ENCODE measurements at regions not wholly inside any gene's neighbourhood (a gene's known extent, or its start where the extent isn't known, plus 50 kb on each side); places are given as distances from the start of the nearest gene placed in this dataset.
"Not testable (repeated sequence)": the region's sequence is repeated elsewhere in the genome, so short reads cannot be mapped to it uniquely, and the experiment has no call there.

DNA sequence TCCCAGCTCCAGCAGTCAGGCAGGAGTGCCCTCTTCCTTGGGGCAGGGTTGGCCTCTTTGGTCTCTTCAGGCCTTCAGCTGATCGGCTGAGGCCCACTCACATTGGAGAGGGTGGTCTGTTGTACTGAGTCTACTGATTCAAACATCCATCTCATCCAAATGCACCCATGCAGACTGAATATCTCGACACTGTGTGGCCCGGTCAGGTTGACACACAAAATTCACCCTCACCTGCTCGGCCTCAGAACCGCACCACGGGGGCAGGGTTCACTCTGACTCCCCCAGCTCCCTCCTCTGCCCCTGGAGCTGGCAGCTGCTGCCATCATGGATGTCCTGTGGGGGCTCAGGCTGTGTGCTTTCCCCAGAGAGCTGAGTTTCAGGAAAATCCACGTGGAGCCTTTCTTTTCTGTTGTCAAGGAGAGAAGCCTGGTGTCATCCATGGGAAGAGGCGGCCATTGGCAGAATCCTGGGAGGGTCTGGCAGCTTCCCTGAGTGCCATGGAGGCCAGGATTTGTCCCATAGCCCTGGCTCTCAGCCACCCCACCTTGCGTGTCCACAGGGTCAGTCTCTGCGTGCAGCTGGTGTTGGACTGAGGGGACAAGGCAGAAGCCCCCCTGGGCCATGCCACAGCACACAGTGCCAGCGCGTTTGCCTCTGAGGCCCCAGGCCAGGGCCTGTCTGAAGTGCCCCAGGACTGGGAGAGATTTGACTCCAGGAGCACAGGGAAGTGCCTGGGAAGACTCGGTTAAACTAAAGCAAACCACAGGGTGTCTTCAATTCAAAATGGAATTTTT is 114.1 kb downstream of the ERMARD start:
- DNase-seq (ENCODE audit: low read depth in 2 of 2) = no peak

DNA sequence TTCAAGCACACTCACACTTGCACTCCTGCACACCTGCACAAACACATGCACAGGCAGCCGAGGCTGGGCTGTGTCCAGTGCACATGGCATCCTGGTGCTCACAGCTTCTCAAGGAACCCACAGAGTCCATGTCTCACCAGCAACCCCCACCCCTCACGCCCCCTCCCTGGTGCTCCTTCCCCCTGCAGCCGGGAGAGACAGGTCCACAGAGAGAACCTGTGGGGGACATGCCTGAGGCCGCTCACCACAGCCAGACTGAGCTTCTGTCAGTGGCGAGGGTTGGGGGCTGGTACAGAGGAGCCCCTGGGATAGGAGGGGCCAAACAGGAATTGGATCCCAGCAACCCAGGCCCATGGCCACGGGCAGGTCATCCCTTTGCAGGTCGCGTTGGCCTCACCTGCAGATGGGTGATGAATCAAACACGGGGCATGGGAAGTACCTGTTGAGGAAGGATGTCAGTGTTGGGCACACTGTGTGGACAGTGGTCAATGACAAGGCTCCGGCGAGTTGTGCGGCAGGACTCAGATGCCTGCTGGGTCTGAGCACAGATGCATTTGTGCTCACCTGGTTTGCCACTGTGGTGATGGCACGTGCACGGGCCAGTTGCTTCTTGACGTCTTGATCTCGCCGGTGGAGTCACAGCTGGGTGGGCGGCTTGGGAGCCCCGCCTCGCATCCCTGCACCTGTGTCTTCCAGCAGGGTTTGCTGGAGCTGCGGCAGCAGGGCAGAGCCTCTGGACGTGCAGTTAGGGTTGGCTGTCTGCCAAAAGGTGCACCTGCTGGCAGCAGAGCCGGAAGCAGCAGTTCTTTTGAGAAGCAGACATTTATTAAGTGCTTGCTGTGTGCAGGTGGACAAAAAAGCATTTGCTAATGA is 113.0 kb downstream of the ERMARD start:
- no peak for DNase-seq (ENCODE audit: low read depth in 2 of 2)

DNA sequence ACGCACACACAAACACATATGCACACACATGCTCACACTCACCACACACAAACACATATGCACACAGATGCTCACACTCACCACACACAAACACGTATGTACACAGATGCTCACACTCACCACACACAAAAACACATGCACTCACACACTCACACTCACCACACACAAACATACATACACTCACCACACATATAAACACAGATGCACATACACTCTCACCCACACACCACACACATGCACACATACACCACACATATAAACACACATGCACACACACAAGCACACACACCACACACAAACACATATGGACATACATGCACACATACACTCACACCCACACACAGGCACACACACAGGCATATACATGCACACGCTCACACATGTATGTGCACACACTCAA is 112.3 kb downstream of the ERMARD start:
- DNase-seq (ENCODE audit: low read depth in 2 of 2) = no peak

DNA sequence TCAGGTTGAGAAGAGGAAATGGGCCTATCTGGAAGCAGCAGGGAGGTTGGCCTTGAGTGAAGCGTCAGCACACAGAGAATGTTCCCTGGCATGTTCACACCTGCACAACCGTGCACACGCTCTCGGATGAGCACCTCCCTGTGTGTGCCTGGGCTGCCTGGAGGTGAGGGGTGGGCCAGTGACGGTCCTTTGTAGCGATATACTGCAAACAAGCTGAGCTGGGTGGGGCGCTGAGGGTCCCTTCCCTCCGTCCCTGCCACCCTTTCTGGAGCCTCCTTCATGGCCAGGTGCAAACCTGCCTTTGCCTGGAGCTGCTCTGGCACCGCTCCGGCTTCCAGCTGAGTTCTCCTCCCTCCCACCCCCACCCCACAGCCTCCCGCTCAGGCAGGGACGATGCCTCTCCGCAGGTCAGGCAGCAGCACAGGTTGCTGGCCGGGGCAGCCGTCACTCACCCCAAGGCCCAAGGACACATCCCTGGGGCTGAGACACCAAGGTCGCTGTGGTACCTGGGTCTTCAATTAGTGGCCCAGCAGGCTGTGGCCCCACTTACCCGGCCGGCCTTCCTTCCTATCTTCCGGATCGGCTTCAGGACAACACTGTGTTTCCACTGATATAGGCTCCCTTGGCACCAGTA is 111.6 kb downstream of the ERMARD start:
- DNase-seq (ENCODE audit: low read depth in 2 of 2) = no peak

DNA sequence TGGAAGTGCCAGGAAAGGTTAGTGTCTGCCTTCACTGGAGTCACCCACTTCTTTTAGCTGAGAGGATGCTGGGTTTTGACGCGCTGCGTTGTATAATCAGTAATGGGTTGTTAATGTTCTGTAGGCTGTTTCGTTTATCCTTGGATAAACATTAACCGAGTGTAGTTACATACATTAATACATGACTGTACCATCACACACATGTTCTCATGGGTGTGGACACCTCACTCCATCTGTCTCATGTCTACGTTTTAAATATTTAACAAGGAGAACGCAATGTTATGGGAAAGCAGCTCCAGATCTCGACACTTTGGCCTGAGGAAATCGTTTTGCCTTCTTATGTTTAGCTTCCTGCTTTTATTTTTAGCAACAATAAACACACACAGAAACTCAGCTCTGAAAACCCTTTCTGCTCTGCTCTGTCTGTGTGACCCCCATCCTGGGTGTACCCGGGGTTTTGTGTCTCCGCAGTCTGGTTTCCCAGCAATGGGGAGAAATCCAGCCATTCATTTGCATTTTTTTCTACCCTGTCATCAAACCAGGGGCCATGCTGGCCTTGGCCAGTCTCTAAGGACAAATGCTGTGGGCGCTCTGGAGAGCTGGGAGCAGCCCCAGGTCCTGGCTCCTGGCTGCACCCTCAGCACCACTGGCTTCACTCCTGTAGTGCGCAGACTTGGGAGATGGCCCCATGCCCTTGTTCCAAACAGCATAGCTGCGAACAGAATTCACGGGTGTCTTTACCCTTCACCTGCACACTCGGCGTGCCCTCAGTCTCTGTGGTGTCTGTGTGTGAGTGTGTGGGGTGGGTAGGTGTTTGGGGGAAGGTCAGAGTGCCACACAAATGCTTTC is 110.8 kb downstream of the ERMARD start:
- DNase-seq (ENCODE audit: low read depth in 2 of 2) = no peak

DNA sequence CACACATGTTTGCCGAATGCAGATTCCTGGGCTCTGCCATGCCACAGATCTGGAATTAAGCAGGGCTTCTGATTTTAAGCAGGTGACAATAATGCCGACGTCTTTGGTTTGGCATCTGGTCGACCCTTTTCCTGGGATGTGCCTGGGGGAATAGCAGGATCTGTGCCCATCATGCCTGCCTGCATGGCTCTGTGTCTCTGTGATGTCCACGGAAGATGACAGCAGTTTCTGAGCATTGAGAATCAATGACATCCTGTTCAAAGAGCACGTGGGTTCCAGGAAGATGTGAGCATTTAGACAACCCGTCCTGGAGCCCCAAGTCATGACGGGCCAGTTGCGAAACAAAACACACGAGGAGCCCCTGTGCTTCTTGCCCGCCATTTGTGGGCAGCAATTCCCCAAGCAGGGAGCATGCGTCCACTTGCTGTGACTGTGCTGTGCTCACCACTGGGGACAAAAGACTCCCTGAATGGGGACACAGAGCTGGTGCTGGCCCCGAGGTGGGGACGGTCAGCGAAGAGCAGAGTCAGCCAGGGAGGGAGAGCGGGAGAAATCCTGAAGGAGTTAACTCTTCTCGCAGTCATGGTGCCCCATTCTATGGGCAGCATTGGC is 110.1 kb downstream of the ERMARD start:
- no peak for DNase-seq (ENCODE audit: low read depth in 2 of 2)

DNA sequence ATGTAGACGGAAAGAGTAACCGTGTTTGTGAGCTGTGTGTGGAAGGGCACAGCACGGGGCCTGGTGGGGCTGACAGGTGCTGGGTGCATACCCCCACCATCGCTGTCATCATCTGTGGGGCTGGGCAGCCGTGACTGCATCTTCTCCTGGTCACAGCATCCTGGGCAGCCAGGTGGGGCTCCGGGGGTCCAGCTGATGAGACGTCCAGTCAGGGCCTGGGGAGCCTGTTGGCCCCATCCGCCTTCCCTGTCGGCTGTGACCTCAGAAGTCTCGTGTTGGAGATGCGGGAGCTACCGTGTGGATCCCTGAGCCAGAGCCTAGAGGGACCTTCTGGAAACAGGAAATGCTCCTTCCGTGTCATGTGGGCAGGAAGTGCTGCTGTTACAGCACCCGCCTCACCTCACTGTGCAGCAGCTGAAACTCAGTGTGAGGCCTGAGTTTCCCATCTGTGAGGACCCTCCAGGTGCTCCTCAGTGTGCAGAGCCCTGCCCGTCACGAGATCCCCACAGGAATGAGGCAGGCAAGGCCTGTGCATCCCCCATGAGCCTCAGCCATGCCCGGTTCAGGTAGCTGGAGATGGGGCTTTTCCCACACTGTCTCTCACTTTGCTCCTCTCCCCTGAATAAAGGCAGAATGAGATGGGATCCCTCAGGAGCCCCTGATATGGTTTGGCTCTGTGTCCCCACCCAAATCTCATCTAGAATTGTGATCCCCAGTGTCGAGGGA is 108.7 kb downstream of the ERMARD start:
- DNase-seq (ENCODE audit: low read depth in 2 of 2) = no peak

DNA sequence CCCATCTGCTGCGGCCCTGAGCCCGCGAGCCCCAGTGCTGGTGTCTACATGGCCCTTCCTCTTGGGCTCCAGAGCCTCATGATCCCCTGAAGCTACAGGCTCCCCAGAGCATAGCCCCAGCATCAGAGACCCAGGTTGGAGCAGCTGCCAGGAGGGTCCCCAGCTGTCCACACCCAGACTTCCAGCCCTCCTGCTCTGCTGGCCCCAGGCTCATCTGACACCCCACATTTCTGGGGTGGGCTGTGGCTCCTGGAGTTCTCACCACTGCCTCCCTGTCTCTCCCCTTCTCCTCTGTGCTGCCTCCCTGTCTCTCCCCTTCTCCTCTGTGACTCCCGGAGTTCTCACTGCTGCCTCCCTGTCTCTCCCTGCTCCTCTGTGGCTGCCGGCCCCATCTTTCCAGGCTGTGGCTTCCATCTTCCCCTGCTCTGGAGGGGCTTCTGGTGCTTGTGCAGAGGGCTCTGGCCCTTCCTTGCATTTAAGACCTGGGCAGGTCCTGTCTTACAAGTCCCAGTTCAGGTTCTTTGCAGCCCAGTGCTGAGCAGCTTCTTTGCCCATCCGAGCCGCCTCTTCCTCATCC is 108.1 kb downstream of the ERMARD start:
- DNase-seq (ENCODE audit: low read depth in 2 of 2) = no peak

DNA sequence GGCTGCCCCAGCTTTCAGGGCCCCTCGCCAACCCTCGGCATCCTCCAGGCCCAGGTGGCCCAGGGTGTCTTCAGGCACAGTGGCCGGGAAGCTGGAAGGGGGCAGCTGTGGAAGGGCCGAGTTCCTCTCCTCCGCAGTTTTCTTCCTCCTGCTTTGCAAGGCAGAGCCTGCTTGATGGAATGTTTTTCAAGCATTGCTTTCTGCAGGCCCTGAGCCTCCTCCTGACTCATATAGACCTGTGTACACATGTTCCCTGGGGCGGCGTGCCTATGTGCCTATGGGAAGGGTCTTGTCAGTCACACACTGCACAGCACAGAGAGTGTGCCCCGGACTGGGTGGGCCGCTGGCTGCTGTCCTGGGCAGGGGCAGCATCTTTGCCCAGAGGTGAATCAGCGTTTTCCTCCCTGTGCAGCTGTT is 107.5 kb downstream of the ERMARD start:
- DNase-seq (ENCODE audit: low read depth in 2 of 2) = no peak

DNA sequence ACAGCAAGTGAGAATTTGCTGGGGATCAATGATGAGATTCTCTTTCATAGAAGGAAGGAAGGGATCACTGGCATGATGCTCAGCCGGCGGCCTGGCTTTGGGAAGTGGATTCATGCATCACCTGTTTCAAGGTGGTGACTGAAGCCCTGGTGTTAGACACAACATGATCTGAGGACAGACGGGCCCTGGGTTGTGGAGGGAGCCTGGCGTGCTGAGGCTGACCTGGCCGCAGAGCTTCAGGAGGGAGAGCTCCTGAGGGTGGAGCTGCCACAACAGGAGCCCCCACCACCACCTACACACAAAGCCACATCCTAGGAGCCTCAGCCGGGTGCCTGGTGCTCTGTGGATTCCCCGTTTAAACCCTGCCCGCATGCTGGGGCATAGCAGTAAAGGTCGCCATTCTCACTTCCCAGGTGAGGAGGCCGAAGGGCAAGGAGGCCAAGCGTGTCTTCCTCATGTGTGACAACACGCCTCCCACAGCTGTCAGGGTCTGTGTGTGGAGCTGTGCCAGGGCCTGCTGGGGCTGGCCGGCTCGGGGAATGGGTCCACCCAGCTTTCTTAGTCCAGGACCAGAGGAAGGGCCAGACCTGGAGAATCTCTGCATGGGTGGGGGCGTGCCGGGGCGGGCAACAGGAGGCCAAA is 107.0 kb downstream of the ERMARD start:
- no peak for DNase-seq (ENCODE audit: low read depth in 2 of 2)

DNA sequence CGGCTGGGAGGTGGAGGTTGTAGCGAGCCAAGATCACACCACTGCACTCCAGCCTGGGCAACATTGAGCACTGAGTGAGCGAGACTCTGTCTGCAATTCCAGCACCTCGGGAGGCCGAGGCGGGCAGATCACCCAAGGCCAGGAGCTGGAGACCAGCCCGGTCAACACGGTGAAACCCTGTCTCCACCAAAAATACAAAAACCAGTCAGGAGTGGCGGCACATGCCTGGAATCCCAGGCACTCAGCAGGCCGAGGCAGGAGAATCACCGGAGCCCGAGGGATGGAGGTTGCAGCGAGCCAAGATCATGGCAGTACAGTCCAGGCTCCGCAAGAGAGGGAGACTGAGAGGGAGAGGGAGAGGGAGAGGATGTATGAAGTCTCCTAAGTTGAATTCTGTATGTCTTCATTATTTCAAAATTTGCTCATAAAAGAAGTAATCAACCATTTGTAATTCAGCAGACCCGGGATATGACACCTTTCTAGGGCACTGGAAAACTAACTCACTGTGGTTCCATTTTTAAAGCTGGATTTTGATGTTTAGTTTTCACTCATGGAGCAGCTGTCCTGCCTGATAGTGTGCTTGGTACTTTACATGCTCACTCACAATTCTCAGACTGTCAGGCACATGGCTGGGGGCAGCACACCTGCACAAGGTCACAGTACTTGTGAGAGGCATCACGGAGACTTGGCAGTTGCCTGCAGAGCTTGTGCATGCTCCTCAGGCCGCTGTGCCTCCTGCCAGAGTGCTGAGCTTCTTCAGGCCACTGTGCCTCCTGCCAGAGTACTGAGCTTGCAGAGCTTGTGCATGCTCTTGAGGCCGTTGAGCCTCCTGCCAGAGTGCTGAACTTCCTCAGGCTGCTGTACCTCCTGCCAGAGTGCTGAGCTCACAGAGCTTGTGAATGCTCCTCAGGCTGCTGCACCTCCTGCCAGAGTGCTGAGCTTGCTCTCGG is 106.2 kb downstream of the ERMARD start:
- no peak for DNase-seq (ENCODE audit: low read depth in 2 of 2)

DNA sequence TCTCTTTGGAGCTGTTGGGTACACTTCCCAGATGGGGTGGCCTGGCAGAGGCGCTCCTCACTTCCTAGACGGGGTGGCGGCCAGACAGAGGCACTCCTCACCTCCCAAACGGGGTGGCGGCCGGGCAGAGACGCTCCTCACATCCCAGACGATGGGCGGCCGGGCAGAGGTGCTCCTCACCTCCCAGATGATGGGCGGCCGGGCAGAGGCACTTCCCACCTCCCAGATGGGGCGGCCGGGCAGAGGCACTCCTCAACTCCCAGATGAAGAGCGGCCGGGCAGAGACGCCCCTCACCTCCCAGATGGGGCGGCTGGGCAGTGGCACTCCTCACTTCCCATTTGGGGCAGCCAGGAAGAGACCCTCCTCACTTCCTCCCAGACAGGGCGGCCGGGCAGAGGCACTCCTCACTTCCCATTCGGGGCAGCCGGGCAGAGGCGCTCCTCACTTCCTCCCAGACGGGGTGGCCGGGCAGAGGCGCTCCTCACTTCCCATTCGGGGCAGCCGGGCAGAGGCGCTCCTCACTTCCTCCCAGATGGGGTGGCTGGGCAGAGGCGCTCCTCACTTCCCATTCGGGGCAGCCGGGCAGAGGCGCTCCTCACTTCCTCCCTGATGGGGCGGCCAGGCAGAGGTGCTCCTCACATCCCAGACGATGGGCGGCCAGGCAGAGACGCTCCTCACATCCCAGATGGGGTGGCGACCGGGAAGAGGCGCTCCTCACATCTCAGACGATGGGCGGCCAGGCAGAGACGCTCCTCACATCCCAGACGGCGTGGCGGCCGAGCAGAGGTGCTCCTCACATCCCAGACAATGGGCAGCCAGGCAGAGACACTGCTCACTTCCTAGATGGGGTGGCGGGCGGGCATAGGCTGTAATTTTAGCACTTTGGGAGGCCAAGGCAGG is 105.3 kb downstream of the ERMARD start:
- DNase-seq (ENCODE audit: low read depth in 2 of 2) = not testable (repeated sequence)

DNA sequence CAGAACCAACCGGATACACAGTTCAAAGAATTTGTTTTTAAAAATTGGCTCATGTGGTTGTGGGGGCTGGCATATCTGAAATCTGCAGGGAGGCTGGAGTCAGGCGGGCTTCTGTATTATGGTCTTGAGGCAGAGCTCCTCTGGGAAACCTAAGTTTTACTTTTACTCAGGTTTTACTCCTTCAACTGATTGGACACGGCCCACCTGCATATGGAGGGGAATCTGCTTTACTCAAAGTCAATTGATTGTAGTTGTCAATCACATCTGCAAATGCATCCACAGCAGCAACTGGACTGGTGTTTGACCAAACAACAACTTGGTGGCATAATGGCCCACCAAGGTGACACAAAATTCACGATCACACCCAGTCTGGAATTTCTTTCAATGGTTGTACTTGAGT is 103.4 kb downstream of the ERMARD start:
- no peak for DNase-seq (ENCODE audit: low read depth in 2 of 2)

DNA sequence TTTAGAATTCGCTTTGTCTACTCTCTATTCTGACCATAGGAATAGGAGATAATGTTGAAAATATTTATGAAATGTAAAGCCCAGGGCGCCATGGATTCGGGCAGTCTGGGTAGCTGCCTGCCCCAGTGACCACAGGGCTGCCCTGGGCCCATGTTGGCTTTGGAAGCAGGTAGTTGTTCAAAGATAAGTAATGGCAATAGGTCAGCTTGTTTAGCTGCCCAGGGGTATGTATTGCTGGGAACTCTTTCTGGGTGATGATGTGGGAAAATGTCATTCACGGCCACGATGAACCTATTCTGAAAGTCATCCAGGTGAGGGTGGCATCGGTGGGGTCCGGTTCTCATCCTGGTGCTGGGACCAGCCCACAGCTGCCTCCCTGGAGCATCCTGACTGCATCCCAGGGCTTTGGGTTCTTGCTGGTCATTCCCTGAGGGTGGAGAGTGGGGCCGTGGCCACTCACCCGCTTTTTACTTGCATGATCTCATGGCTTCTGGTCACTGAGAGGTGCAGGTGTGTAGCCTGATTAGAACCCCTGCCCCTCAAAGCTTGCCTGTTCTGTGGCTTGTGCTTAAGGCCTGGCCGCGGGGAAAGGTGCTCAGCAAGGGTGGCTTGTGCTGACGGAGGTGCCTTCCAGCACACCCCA is 102.8 kb downstream of the ERMARD start:
- DNase-seq (ENCODE audit: low read depth in 2 of 2) = no peak

DNA sequence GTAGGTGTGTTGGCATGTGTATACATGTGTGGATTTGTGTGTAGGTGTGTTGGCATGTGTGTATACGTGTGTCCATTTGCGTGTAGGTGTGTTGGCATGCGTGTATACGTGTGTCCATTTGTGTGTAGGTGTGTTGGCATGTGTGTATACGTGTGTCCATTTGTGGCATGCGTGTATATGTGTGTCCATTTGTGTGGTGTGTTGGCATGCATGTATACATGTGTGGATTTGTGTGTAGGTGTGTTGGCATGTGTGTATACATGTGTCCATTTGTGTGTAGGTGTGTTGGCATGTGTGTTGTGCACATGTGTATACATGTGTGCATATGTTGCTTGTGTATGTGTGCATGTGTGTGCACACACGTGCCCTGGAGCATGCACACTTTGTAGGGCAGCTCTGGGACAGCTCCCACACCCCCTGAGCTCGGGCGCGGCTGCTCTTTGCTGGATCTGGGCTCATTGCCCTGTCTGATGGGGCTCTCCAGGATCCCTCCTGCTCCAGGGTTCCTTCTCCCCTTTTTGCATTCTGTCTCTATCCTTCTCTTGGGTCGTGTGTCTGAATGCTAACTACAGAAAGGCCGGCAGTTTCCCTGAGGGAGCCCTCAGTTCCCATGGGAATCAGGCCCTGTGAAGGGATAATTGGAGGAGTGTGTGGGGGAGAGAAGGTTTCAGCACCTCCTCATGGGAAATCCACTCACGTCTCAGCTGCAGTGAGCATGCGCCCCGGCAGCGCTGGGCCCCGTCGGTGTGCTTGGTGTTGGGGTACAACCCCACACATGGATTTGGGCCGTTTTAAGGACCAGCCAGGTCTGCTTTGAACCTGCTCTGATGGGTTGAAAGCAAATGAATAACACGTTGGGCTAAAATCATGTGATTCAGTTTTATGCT is 102.0 kb downstream of the ERMARD start:
- no peak for DNase-seq (ENCODE audit: low read depth in 2 of 2)

All from stimulated activated CD8-positive, alpha-beta memory T cell treated with anti-CD3 and anti-CD28 coated beads, Interleukin-7, amount 100 ng/mL, for 1 hour (primary cell).